Skeletal muscle tissue (tissue), 3 donors: ENCODE measurements at regions not wholly inside any gene's neighbourhood (a gene's known extent, or its start where the extent isn't known, plus 50 kb on each side); places are given as distances from the start of the nearest gene placed in this dataset.

Experiments used
- H3K27ac ChIP-seq: one replicate; pipeline ENCODE4 v1.7.0; 2013; ENCODE audit warnings: mild to moderate bottlenecking, low read depth, low read length, inconsistent platforms
- H3K27me3 ChIP-seq, 3 donors: one replicate each; pipeline ENCODE4 v1.7.0; 2013; ENCODE audit warnings: low read length in 3 of 3; ENCODE audit not compliant: control insufficient read depth in 3 of 3, insufficient read depth in 3 of 3
- H3K36me3 ChIP-seq, 3 donors: one replicate each; pipeline ENCODE4 v1.7.0; 2013; ENCODE audit warnings: low read length in 3 of 3; ENCODE audit not compliant: control insufficient read depth in 3 of 3, insufficient read depth in 3 of 3
- H3K4me1 ChIP-seq, 3 donors: one replicate each; pipeline ENCODE4 v1.7.0; 2013; ENCODE audit warnings: low read length in 3 of 3, mild to moderate bottlenecking in 3 of 3; ENCODE audit not compliant: control insufficient read depth in 3 of 3, insufficient read depth in 3 of 3
- H3K4me3 ChIP-seq, 3 donors: one replicate each; pipeline ENCODE4 v1.7.0; 2013; ENCODE audit warnings: low read length in 3 of 3
- H3K9ac ChIP-seq, 3 donors: one replicate each; pipeline ENCODE4 v1.7.0; 2013; ENCODE audit warnings: low read length in 3 of 3, mild to moderate bottlenecking in 3 of 3, moderate library complexity in 2 of 3, low read depth in 1 of 3
- H3K9me3 ChIP-seq, 3 donors: one replicate each; pipeline ENCODE4 v1.7.0; 2013; ENCODE audit warnings: low read length in 3 of 3; ENCODE audit not compliant: control insufficient read depth in 3 of 3
- donor health status: Osteomylitis.

- no peaks in the 10 kb centered on the region for H3K36me3 ChIP-seq
- H3K9ac ChIP-seq = peak overlapping the region in 1 of 3 donors; percentile 18
- H3K27ac ChIP-seq = peak overlapping the region; percentile 56
- no peaks in the 10 kb centered on the region for H3K9me3 ChIP-seq
- H3K4me3 ChIP-seq = peak overlapping the region; percentile 15 to 60 (median 55)
- no peaks in the 10 kb centered on the region for H3K27me3 ChIP-seq
- peaks cover 17 to 28% (median 18%) of the 10 kb centered on the region in 3 donors for H3K4me1 ChIP-seq
Measured at GRCh38 chr13:79722885-79723445, 242.0 kb downstream of the NDFIP2 start.

GRCh38 chr13:79716191-79716590 is 235.2 kb downstream of the NDFIP2 start:
- no peaks in the 10 kb centered on the region for H3K27me3 ChIP-seq
- no peaks in the 10 kb centered on the region for H3K9me3 ChIP-seq
- no peaks in the 10 kb centered on the region for H3K36me3 ChIP-seq
- peaks cover 0 to 3% (median 0%) of the 10 kb centered on the region in 3 donors for H3K4me1 ChIP-seq
- H3K4me3 ChIP-seq = no peak overlapping the region
- H3K9ac ChIP-seq = no peak overlapping the region
- H3K27ac ChIP-seq = no peak overlapping the region

- Histone ChIP-seq H3K4me1 (no peaks in the 10 kb centered on the region), H3K27ac (no peak overlapping the region), H3K36me3 (no peaks in the 10 kb centered on the region), H3K27me3 (no peaks in the 10 kb centered on the region), H3K9me3 (no peaks in the 10 kb centered on the region), H3K4me3 (no peak overlapping the region), H3K9ac (no peak overlapping the region)
Measured at GRCh38 chr13:79711631-79712030, 230.7 kb downstream of the NDFIP2 start.

- Histone ChIP-seq H3K9ac (no peak overlapping the region), H3K27ac (no peak overlapping the region), H3K4me3 (no peak overlapping the region), H3K4me1 (no peaks in the 10 kb centered on the region), H3K36me3 (no peaks in the 10 kb centered on the region), H3K9me3 (no peaks in the 10 kb centered on the region), H3K27me3 (no peaks in the 10 kb centered on the region)
Measured at GRCh38 chr13:79710376-79710775, 229.4 kb downstream of the NDFIP2 start.

GRCh38 chr13:79709471-79709870 is 228.5 kb downstream of the NDFIP2 start:
- Histone ChIP-seq H3K9me3 (no peaks in the 10 kb centered on the region), H3K36me3 (no peaks in the 10 kb centered on the region), H3K4me1 (no peaks in the 10 kb centered on the region), H3K27me3 (no peaks in the 10 kb centered on the region), H3K9ac (no peak overlapping the region), H3K27ac (no peak overlapping the region), H3K4me3 (no peak overlapping the region)

- no peak overlapping the region for H3K4me3 ChIP-seq
- no peaks in the 10 kb centered on the region for H3K27me3 ChIP-seq
- no peaks in the 10 kb centered on the region for H3K4me1 ChIP-seq
Measured at GRCh38 chr13:79703772-79704171, 222.8 kb downstream of the NDFIP2 start.

GRCh38 chr13:79695754-79696153 is 214.8 kb downstream of the NDFIP2 start:
- no peaks in the 10 kb centered on the region for H3K27me3 ChIP-seq
- H3K36me3 ChIP-seq = no peaks in the 10 kb centered on the region
- H3K4me1 ChIP-seq = no peaks in the 10 kb centered on the region
- H3K27ac ChIP-seq = no peak overlapping the region
- H3K4me3 ChIP-seq = no peak overlapping the region
- H3K9me3 ChIP-seq = no peaks in the 10 kb centered on the region
- H3K9ac ChIP-seq = no peak overlapping the region

More at GRCh38 chr13:79703772-79704171, 222.8 kb downstream of the NDFIP2 start:
- Histone ChIP-seq H3K9ac (no peak overlapping the region), H3K36me3 (no peaks in the 10 kb centered on the region), H3K9me3 (no peaks in the 10 kb centered on the region), H3K27ac (no peak overlapping the region)

- Histone ChIP-seq H3K36me3 (no peaks in the 10 kb centered on the region), H3K9me3 (no peaks in the 10 kb centered on the region), H3K27me3 (no peaks in the 10 kb centered on the region), H3K9ac (no peak overlapping the region), H3K4me1 (no peaks in the 10 kb centered on the region), H3K4me3 (no peak overlapping the region), H3K27ac (no peak overlapping the region)
Measured at GRCh38 chr13:79692846-79693245, 211.9 kb downstream of the NDFIP2 start.

GRCh38 chr13:79691826-79692225 is 210.9 kb downstream of the NDFIP2 start:
- Histone ChIP-seq H3K9me3 (no peaks in the 10 kb centered on the region), H3K4me3 (no peak overlapping the region), H3K27me3 (no peaks in the 10 kb centered on the region), H3K36me3 (no peaks in the 10 kb centered on the region), H3K4me1 (no peaks in the 10 kb centered on the region), H3K27ac (no peak overlapping the region), H3K9ac (no peak overlapping the region)

GRCh38 chr13:79688741-79689140 is 207.8 kb downstream of the NDFIP2 start:
- no peak overlapping the region for H3K9ac ChIP-seq
- no peak overlapping the region for H3K4me3 ChIP-seq
- no peak overlapping the region for H3K27ac ChIP-seq
- H3K9me3 ChIP-seq = no peaks in the 10 kb centered on the region
- H3K4me1 ChIP-seq = no peaks in the 10 kb centered on the region
- no peaks in the 10 kb centered on the region for H3K27me3 ChIP-seq
- H3K36me3 ChIP-seq = no peaks in the 10 kb centered on the region
